ENCODE measurements at regions not wholly inside any gene's neighbourhood (a gene's known extent, or its start where the extent isn't known, plus 50 kb on each side); places are given as distances from the start of the nearest gene placed in this dataset.
"Not testable (repeated sequence)": the region's sequence is repeated elsewhere in the genome, so short reads cannot be mapped to it uniquely, and the experiment has no call there.

GRCh38 chr6:60574723-60575122 lies 1711.3 kb downstream of the KHDRBS2 start:
- not testable (repeated sequence) for H2BK15ac ChIP-seq (replicated peaks; ENCODE audit: low read depth); H3K27ac ChIP-seq (ENCODE audit: low read depth, low read length); DNase-seq; H3K9ac ChIP-seq (ENCODE audit: low read length); H4K8ac ChIP-seq (ENCODE audit: low read depth, low read length); H4K5ac ChIP-seq (ENCODE audit: low read length); H3K23ac ChIP-seq (ENCODE audit: low read length); H3K4me2 ChIP-seq (ENCODE audit: low read length); H2BK120ac ChIP-seq (ENCODE audit: low read depth, low read length); H3K79me2 ChIP-seq (ENCODE audit: control insufficient read depth, insufficient read depth, low read length); H3K4ac ChIP-seq (ENCODE audit: low read depth, low read length); H3K4me3 ChIP-seq (ENCODE audit: low read length); H2AK5ac ChIP-seq (ENCODE audit: low read length); H3K18ac ChIP-seq (ENCODE audit: low read length); H3K36me3 ChIP-seq (ENCODE audit: control insufficient read depth, insufficient read depth, low read length); H3K79me1 ChIP-seq (ENCODE audit: low read length); H3K27me3 ChIP-seq (ENCODE audit: insufficient read depth, low read length, poor library complexity); H3K4me1 ChIP-seq (ENCODE audit: control insufficient read depth, low read depth, low read length); H3K56ac ChIP-seq (ENCODE audit: low read length); H2BK5ac ChIP-seq (ENCODE audit: low read length)
- no CpG with 5 or more reads among the region's 3 CpGs for WGBS (ENCODE audit: extremely low coverage, insufficient coverage, low lambda C conversion rate)

GRCh38 chr6:60572607-60573006 lies 1713.4 kb downstream of the KHDRBS2 start:
- H3K4me1 ChIP-seq (ENCODE audit: control insufficient read depth, low read depth, low read length); H2BK5ac ChIP-seq (ENCODE audit: low read length); H3K4me3 ChIP-seq (ENCODE audit: low read length); H3K9ac ChIP-seq (ENCODE audit: low read length); H4K8ac ChIP-seq (ENCODE audit: low read depth, low read length); H2BK15ac ChIP-seq (replicated peaks; ENCODE audit: low read depth); H4K5ac ChIP-seq (ENCODE audit: low read length); H3K79me2 ChIP-seq (ENCODE audit: control insufficient read depth, insufficient read depth, low read length); H3K4ac ChIP-seq (ENCODE audit: low read depth, low read length); H3K36me3 ChIP-seq (ENCODE audit: control insufficient read depth, insufficient read depth, low read length); H3K79me1 ChIP-seq (ENCODE audit: low read length); H3K18ac ChIP-seq (ENCODE audit: low read length); H3K23ac ChIP-seq (ENCODE audit: low read length); H2AK5ac ChIP-seq (ENCODE audit: low read length); H3K56ac ChIP-seq (ENCODE audit: low read length); H3K27ac ChIP-seq (ENCODE audit: low read depth, low read length); H3K27me3 ChIP-seq (ENCODE audit: insufficient read depth, low read length, poor library complexity); H3K4me2 ChIP-seq (ENCODE audit: low read length); H2BK120ac ChIP-seq (ENCODE audit: low read depth, low read length): not testable (repeated sequence)
- peak; percentile 70 for DNase-seq
- WGBS (ENCODE audit: extremely low coverage, insufficient coverage, low lambda C conversion rate): no CpG with 5 or more reads among the region's 1 CpG

GRCh38 chr6:60571293-60572016 lies 1714.6 kb downstream of the KHDRBS2 start:
- peak; percentile 59 for DNase-seq

GRCh38 chr6:60570599-60570998 lies 1715.4 kb downstream of the KHDRBS2 start:
- not testable (repeated sequence) for H3K56ac ChIP-seq (ENCODE audit: low read length); H3K23ac ChIP-seq (ENCODE audit: low read length); H3K27ac ChIP-seq (ENCODE audit: low read depth, low read length); H3K4me3 ChIP-seq (ENCODE audit: low read length); H2BK5ac ChIP-seq (ENCODE audit: low read length); H3K9ac ChIP-seq (ENCODE audit: low read length); H4K5ac ChIP-seq (ENCODE audit: low read length); H3K27me3 ChIP-seq (ENCODE audit: insufficient read depth, low read length, poor library complexity); H3K4me2 ChIP-seq (ENCODE audit: low read length); H2BK15ac ChIP-seq (replicated peaks; ENCODE audit: low read depth); H4K8ac ChIP-seq (ENCODE audit: low read depth, low read length); H2BK120ac ChIP-seq (ENCODE audit: low read depth, low read length); DNase-seq; H3K18ac ChIP-seq (ENCODE audit: low read length); H3K36me3 ChIP-seq (ENCODE audit: control insufficient read depth, insufficient read depth, low read length); H3K4ac ChIP-seq (ENCODE audit: low read depth, low read length); H3K4me1 ChIP-seq (ENCODE audit: control insufficient read depth, low read depth, low read length); H3K79me2 ChIP-seq (ENCODE audit: control insufficient read depth, insufficient read depth, low read length); H3K79me1 ChIP-seq (ENCODE audit: low read length); H2AK5ac ChIP-seq (ENCODE audit: low read length)
- WGBS (ENCODE audit: extremely low coverage, insufficient coverage, low lambda C conversion rate): no CpG with 5 or more reads among the region's 2 CpGs

More at GRCh38 chr6:60571293-60572016, 1714.6 kb downstream of the KHDRBS2 start:
- H3K27me3 ChIP-seq (ENCODE audit: insufficient read depth, low read length, poor library complexity); H3K79me1 ChIP-seq (ENCODE audit: low read length); H3K23ac ChIP-seq (ENCODE audit: low read length); H3K4me2 ChIP-seq (ENCODE audit: low read length); H3K18ac ChIP-seq (ENCODE audit: low read length); H3K4me1 ChIP-seq (ENCODE audit: control insufficient read depth, low read depth, low read length); H2AK5ac ChIP-seq (ENCODE audit: low read length); H3K4ac ChIP-seq (ENCODE audit: low read depth, low read length); H2BK120ac ChIP-seq (ENCODE audit: low read depth, low read length); H2BK15ac ChIP-seq (replicated peaks; ENCODE audit: low read depth); H3K79me2 ChIP-seq (ENCODE audit: control insufficient read depth, insufficient read depth, low read length); H3K9ac ChIP-seq (ENCODE audit: low read length); H4K8ac ChIP-seq (ENCODE audit: low read depth, low read length); H3K36me3 ChIP-seq (ENCODE audit: control insufficient read depth, insufficient read depth, low read length); H4K5ac ChIP-seq (ENCODE audit: low read length); H3K4me3 ChIP-seq (ENCODE audit: low read length); H2BK5ac ChIP-seq (ENCODE audit: low read length); H3K56ac ChIP-seq (ENCODE audit: low read length); H3K27ac ChIP-seq (ENCODE audit: low read depth, low read length): not testable (repeated sequence)
- no CpG with 5 or more reads among the region's 6 CpGs for WGBS (ENCODE audit: extremely low coverage, insufficient coverage, low lambda C conversion rate)

GRCh38 chr6:60567447-60568187 lies 1718.4 kb downstream of the KHDRBS2 start:
- H3K27me3 ChIP-seq (ENCODE audit: insufficient read depth, low read length, poor library complexity); H3K18ac ChIP-seq (ENCODE audit: low read length); H2BK5ac ChIP-seq (ENCODE audit: low read length); H3K79me1 ChIP-seq (ENCODE audit: low read length); H3K4me1 ChIP-seq (ENCODE audit: control insufficient read depth, low read depth, low read length); H3K9ac ChIP-seq (ENCODE audit: low read length); H3K4me2 ChIP-seq (ENCODE audit: low read length); H2BK120ac ChIP-seq (ENCODE audit: low read depth, low read length); H3K4ac ChIP-seq (ENCODE audit: low read depth, low read length); H4K5ac ChIP-seq (ENCODE audit: low read length); H3K27ac ChIP-seq (ENCODE audit: low read depth, low read length); DNase-seq; H3K23ac ChIP-seq (ENCODE audit: low read length); H4K8ac ChIP-seq (ENCODE audit: low read depth, low read length); H2AK5ac ChIP-seq (ENCODE audit: low read length); H2BK15ac ChIP-seq (replicated peaks; ENCODE audit: low read depth); H3K36me3 ChIP-seq (ENCODE audit: control insufficient read depth, insufficient read depth, low read length); H3K79me2 ChIP-seq (ENCODE audit: control insufficient read depth, insufficient read depth, low read length); H3K4me3 ChIP-seq (ENCODE audit: low read length); H3K56ac ChIP-seq (ENCODE audit: low read length): not testable (repeated sequence)
- WGBS (ENCODE audit: extremely low coverage, insufficient coverage, low lambda C conversion rate): no CpG with 5 or more reads among the region's 1 CpG
